HG03521 (cell line): ENCODE measurements at regions not wholly inside any gene's neighbourhood (a gene's known extent, or its start where the extent isn't known, plus 50 kb on each side); places are given as distances from the start of the nearest gene placed in this dataset.

Experiments used
- ATAC-seq: cut with Tn5 transposase; IDR thresholded peaks from one replicate; pipeline ENCODE4 v1.9.1; 2021; ENCODE audit warnings: mild to moderate bottlenecking, moderate library complexity; ENCODE audit not compliant: unreplicated experiment

DNA sequence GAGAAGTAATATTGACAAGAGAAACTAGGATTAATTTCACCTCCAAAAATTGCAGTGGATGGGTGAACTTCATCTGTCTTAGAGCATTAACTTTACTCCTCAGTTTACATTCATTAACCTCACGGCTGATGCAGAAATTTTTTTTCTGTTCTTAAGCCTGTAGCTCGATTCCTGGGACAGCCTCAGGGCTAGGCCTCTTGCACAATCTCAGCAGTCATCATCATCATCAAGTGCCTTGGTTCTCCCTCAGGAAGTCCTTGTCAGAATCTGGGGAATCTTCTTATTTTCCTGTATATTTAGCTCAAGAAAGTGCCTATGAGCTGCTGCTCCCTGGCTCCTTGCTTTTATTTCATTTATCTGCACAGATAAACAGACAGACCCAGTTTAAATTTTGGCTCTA, 1272.2 kb upstream of the LRRTM1 start:
- no peak for ATAC-seq

DNA sequence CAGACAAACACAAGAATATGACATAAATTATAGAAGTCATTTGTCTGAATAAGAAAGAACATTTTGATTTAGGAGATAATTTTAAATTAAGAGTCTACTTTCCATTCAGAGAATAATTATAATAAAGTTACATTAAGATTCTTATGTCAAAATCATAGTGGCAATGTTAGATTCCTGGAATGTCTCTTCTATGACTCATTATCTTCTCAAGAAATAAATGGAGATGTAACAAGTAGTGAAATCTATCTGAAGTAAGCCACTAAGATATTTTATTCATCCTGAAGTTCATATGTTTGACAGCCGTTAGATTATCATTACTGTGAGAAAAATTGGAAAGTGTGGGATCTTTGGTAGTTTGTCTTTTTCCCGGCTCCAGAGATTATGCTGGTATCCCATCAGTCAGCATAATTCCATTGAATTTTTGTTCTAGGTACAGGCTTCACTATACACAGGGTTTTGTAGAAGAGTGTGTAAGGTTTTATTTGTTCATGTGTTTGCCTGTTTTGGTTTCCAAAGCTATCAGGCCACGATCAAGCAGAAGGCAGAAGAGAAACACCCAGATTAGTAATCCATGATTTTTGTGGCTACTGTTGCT, 1246.6 kb upstream of the LRRTM1 start:
- no peak for ATAC-seq

DNA sequence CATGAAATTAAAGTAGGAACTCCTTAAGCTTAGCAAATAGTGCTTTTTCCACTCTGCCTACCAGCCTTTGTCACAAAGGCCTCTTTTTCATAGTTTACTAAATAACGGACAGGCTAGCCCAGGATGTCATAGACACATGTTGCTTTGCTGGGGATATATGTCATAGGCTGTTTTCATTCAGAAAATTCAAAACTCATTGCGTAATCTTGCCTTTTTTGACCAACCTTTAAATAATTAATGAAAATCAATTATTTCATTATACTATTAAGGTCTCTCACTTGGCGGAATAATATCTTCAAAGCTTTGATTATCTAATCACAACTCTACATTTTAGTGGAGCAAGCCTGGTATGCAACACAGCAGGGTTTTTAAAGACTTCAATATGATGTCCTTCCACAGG, 1245.7 kb upstream of the LRRTM1 start:
- no peak for ATAC-seq

DNA sequence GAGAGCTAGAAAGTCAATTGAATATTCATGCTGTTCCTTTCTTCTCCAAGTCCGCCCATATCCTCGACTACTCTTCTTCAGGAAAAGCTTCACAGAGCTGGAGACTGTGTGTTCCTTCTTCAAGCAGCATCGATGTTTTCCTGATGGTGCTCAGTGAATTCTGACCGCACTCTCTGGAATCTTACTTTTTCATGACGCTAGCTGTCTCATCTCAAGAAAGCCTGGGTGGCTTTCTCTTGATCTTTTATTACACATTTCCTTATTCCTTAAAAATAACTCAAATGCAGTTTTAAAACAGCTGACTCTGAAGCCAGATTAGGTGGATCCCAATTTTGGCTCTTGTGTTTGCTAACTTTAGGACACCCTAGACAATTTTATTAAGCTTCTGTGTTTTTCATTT, 1245.1 kb upstream of the LRRTM1 start:
- no peak for ATAC-seq

DNA sequence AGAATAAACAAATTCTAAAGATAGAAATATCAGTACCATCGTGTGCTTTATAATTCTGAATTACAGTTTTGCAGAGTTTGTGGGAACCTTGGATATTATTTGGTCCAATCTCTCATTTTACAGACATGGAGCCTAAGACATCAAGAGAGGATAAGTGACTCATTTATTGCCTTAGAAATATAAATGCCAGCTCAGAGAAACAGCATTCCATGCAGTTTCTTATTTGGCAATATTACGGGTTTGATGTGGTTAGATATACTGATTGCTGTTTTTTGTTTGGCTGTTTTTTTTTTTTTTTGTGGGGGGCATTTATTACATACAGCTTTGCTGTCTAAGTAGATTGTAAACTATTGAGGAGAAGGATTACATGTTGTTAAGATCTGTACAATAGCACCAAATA, 1241.1 kb upstream of the LRRTM1 start:
- no peak for ATAC-seq

DNA sequence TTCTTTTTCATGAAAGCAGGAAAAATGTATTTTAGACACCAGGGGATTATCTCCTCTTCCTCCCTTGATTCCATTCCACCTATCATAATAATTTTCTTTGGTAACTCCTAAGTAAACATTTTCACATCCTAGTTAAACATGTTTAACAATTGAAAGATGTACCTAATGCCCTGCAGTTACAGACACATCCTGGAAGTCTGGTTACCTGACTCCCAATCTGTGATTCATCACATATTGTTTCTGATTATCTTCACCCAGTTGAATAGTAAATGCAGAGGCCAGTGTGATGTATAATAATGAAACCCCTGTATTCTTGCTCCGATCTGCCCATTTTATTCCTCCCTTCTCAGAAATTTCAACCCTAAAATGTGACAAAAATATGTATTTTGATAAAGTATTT, 1237.6 kb upstream of the LRRTM1 start:
- ATAC-seq: no peak

DNA sequence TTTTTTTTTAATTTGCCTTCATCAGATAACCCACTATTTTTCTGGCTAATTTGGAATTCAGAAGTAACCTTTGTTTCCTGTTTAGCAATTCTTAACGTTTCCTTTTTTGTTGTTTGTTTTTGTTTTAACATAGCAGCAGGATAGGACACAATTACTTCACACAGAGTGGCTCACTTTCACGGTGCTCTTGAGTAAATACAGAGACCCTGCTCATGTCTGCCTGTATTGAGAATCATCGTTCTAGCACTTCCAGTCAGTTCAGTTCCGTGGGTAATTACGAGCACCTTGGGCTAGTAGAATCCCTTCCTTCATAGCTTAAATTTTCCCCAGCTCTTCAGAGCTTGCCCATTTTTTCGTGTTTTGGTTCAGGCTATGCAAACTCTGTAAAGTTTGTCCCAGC, 1225.4 kb upstream of the LRRTM1 start:
- ATAC-seq: no peak

GRCh38 chr2:81528852-81529480, 1224.4 kb upstream of the LRRTM1 start:
- no peak for ATAC-seq

DNA sequence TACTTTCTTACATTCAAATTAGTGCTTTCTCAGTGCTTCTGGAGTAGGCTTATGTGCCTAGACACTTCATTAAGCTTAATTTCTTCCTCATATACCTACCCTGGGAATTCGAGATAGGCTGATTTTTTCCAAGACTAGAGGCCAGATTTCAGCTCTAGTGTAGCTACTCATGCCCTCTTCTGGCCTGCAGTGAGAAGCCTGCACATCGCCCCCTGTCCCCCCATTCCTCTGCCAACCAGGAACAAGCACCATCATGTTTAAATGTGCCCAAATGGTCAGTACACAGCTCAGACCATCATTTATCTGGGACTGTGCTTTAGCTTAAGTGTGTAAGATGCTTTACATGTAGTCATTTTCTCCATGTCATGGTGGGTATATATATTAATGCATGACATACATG, 1218.8 kb upstream of the LRRTM1 start:
- no peak for ATAC-seq

GRCh38 chr2:81513328-81513727, 1208.8 kb upstream of the LRRTM1 start:
- ATAC-seq: no peak

DNA sequence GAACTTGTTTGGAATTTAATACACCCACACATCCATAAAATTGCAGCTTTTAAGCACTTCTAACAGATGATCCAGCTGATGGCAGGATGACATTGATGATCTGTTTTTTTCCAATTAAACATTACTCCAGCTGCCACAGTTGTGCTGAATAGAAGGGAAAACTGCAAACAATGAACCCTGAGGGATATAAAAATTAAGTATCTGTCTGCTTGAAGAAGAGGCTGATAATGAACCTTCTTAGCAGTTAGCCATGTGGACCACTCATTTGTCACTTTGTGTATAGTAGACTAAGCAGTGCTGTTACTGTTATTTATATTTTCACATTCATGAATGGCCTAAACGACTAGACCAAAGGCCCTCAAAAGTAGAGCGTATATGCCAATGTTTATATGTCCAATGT, 1201.0 kb upstream of the LRRTM1 start:
- ATAC-seq: no peak

DNA sequence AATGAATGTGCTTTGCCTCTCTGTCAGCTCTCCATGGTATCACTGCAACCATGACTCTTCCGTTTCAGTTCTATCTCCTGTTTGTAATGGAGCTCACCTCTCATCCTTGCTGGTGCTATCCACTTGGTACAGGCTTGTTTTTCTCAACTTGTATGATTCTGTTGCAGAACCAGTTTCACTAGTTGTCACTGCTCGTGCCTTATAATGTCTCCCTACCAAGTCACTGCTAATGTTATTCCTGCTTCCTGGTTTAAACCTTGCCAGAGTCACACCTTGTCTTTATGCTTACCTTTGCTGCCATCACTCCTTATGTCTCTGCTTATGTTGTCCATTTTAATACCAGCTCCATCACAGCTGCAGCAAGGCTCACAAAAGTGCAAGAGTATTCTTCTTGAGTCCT, 1191.0 kb upstream of the LRRTM1 start:
- no peak for ATAC-seq

- ATAC-seq: no peak
These were observed 1178.7 kb upstream of the LRRTM1 start for GRCh38 chr2:81483254-81483653.

DNA sequence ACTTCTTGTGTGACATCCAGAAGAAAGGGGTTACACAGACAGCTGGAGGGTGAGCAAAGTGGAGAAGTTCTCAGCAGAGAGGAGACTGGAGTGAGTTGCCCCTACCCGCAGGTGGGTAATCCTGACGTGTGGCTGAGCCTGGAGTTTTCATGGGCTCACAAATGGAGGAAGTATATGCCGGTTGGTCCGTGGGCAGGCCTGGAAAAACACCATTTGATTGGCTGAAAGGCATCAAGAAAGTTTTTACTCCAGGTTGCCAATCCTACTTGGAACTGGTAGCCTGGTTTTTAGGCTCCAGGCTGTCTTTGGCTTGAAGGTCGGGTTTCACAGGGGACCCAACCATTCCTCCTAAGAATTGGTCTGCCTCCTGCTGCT, 1177.4 kb upstream of the LRRTM1 start:
- ATAC-seq: no peak

DNA sequence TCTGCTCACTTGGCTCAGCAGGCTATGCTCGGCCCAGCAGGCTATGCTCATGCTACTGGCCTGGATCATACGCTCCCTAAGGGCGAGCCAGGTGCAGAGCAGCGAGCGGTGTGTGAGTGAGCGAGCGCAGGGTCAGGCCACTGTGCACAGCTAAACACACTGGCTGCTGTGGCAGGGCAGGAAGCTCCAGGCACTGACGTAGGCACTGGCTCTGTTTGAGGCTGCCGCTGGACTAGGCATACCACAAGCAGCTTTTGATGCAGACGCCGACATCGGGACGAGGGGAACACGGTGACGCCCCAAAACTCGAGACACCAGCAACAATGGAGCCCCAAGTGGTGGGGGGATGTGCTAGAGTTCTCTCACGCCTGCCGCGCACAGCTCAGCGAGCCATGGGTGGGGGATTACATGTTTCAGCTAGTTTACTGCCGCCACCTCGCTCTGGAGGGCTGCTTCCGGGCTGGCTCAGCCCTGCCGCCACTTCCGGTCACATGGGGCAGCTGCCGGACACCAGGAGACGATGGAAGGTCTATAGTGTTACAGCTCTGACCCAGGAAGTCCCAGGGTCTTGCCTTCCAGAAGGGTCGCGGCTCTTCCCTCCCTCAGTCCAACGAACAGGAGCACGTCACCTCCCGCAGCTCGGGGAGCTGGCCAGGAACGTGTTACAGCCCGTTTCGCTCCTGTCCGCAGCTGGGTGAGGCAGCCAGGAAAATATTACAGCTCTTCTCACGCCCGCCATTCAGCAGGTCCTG, 1176.9 kb upstream of the LRRTM1 start:
- ATAC-seq: no peak

DNA sequence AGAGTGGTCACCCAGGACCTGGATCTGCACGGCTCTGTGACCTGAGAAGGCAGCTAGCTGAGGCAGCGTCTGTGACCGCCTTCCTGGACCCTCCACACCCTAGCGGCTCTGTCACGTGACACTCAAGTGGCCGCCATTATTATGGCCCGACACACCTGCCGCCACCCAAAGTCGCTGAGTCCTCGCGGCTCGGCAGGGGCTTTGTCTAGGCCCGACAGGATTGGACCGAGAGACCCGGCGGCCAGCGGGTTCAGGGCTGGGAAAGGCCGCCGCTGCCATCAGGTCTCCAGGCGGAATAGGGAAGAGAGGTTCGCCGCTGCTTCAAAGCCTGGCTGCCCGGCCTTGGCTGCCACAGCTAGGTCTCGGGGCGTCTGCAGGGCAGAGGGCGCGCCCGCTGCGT, 1162.5 kb upstream of the LRRTM1 start:
- ATAC-seq: no peak

DNA sequence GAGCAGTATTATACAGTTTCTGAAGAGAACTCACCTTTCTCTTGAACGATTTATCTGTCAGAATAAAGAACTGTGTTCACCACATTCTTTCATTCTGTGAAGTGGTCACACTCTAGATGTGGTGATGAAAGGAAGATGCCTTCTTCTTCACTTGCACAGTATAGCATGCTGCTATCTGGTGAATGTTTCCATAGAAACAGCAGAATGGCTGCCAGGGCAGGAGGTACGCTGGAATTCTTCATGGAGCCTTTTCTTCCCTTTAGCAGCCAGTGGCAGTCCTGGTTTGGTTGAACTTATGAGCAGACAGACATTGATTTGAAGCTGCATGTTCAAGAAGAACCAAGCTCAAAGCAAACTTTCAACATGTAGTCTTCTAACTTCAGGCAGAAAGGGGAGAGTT, 1157.9 kb upstream of the LRRTM1 start:
- no peak for ATAC-seq

DNA sequence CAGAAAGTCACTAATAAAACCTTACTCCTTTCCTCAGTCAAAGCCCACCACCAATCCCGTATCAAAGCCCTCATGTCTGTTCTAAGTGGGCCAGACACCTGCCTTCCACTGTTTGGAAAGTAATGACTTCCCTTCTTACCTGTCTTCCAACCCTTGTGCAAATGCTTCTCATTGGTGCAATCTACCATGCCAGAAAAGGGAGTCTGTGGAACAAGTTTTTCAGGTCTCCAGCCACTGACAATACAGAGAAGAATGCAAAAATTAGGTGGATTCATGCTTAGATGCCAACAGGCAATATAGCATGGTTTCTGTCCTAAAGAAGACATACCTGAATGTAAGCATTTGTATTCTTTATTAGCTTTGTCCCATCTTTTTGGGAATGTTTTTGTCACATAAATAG, 1140.6 kb upstream of the LRRTM1 start:
- no peak for ATAC-seq

DNA sequence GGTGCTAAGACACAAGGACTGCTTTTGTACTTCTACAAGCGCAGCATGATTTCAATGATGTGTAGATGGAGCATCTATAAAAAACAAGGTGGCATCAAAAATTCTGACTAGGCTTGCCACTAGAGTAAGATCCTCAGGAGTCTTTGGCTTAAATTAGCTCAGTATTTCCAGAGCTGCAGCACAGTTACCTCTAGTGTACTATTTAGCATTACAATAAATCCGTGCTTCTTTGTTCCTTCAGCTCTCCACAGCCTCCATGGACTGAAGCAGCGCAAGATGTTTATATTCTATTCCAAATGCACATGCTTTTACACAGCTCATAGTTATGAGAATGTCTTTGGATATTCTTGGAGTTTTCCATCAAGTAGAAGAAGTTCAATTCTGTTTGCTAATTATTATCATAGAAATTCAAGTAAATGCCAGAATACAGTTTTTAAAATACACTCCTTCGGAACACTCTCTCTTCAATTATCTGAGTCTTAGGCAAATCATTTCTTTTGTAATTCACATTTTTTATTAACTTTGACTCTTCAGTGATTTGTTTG, 1133.0 kb upstream of the LRRTM1 start:
- no peak for ATAC-seq

DNA sequence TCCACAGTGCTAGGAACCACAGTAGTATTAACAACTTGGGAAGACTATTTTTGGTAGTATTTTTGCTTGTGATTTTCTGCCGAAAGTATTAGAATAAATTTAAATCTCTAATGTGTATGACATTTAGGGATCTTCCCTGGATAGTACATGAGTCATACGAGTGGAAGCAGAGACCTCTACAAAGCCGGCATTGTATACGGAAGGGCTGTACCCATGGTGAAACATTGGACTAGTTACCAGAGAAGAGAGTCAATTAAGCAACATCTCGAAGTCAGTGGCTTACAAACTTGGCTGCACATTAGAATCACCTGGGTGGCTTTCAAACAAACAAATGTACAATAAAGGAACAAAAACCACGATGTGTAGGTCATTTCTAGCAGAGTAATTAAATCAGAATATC, 1131.7 kb upstream of the LRRTM1 start:
- no peak for ATAC-seq

GRCh38 chr2:81412681-81413080, 1108.1 kb upstream of the LRRTM1 start:
- ATAC-seq: no peak

DNA sequence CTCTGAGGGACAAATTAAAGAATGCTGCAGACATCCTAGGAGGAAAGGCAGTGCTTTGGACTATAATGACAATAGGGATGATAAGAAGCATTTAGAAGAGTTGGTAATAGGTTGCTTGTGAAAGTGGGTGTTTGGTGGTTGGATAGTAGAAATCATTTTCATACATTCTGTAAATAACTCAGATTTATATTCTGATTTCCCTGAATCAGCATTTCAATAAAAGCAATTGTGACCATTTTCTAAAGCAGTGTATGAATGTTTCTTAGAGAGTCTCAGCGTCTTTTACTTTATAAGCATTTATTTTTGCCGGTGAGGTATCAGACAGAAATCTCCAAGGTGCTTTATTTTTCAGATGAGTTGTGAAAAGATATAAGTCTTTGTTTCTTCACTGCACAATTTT, 1099.0 kb upstream of the LRRTM1 start:
- no peak for ATAC-seq
